Activated CD4-positive, alpha-beta T cell treated with anti-CD3 and anti-CD28 coated beads, Interleukin-2, amount 10 ng/mL, durations not matched to agents 24 days and 14 days (primary cell): ENCODE measurements at regions not wholly inside any gene's neighbourhood (a gene's known extent, or its start where the extent isn't known, plus 50 kb on each side); places are given as distances from the start of the nearest gene placed in this dataset.
"Not testable (repeated sequence)": the region's sequence is repeated elsewhere in the genome, so short reads cannot be mapped to it uniquely, and the experiment has no call there.

Experiments used
- DNase-seq: peaks from one replicate; pipeline ENCODE4 v3.0.0; 2022
- H3K27ac Mint-ChIP-seq: one replicate; pipeline ENCODE4 v1.8.0; 2022; ENCODE audit warnings: mild to moderate bottlenecking, mixed read lengths
- H3K27me3 Mint-ChIP-seq: one replicate; pipeline ENCODE4 v1.8.0; 2022; ENCODE audit warnings: mixed read lengths
- H3K36me3 Mint-ChIP-seq: one replicate; pipeline ENCODE4 v1.8.0; 2022; ENCODE audit warnings: low read depth, mild to moderate bottlenecking, mixed read lengths
- H3K4me1 Mint-ChIP-seq: one replicate; pipeline ENCODE4 v1.8.0; 2021; ENCODE audit warnings: mixed read lengths
- H3K4me3 Mint-ChIP-seq: one replicate; pipeline ENCODE4 v1.8.0; 2022; ENCODE audit warnings: mild to moderate bottlenecking, moderate library complexity, mixed read lengths
- H3K9me3 Mint-ChIP-seq: one replicate; pipeline ENCODE4 v1.8.0; 2021; ENCODE audit warnings: mixed read lengths
- intact Hi-C: fragments of 100-400 bp; cut with micrococcal nuclease; formaldehyde crosslinking; loops from one replicate; pipeline ENCODE4 v1.15.1; 2023

GRCh38 chr21:28877318-28877884 lies 115.3 kb downstream of the LTN1 start:
- H3K4me1 Mint-ChIP-seq: peaks cover 3% of the 10 kb centered on the region
- peaks cover 36% of the 10 kb centered on the region for H3K36me3 Mint-ChIP-seq
- no peaks in the 10 kb centered on the region for H3K27me3 Mint-ChIP-seq
- no peak overlapping the region for H3K27ac Mint-ChIP-seq
- H3K4me3 Mint-ChIP-seq: no peak overlapping the region
- DNase-seq: no peak
- intact Hi-C loops: no loop called here
- peaks cover 3% of the 10 kb centered on the region for H3K9me3 Mint-ChIP-seq

DNA sequence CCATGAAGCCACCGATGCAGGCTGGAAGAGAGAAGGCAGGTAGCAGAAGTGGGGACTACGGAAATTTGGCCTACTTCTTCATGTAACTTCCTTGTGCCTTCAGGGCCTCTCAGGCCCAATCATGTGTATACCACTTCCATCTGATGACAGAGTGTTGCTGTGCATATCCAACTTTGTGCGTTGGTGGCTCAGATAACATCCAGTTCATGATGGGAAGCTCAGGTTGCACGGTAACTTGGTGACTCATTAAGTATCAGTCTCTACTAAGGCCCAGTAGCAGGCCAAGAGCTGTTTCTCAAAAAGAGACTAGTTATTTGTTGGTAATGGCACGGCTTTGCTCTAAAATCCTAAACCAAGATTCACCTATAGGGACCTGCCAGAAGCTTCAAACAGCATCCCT lies 117.6 kb downstream of the LTN1 start:
- H3K27ac Mint-ChIP-seq: no peak overlapping the region
- no peaks in the 10 kb centered on the region for H3K9me3 Mint-ChIP-seq
- intact Hi-C loops: no loop called here
- DNase-seq: peak; percentile 47
- peaks cover 8% of the 10 kb centered on the region for H3K4me1 Mint-ChIP-seq
- peaks cover 36% of the 10 kb centered on the region for H3K36me3 Mint-ChIP-seq
- H3K4me3 Mint-ChIP-seq: no peak overlapping the region
- H3K27me3 Mint-ChIP-seq: no peaks in the 10 kb centered on the region

DNA sequence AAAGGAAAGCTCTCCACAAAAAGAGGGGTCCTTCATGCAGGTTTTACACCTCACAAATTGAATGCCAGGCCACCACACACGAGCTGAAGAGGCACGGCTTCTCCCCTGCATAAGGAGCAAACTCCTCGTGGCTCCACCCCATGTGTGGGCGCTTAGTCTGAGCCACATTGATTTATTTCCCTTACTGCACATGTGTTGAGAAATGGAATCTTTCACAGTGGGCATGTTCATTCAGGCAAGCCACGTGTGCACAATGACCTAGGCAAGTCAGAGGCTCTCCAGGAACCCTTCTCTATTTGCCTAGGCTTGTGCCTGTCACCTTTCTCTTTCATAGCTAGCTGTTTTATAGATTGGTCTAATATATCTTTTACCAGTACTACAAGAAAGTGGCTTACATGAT lies 120.5 kb downstream of the LTN1 start:
- H3K27me3 Mint-ChIP-seq: no peaks in the 10 kb centered on the region
- DNase-seq: no peak
- no peaks in the 10 kb centered on the region for H3K9me3 Mint-ChIP-seq
- intact Hi-C loops: no loop called here
- peaks cover 34% of the 10 kb centered on the region for H3K36me3 Mint-ChIP-seq
- no peak overlapping the region for H3K4me3 Mint-ChIP-seq
- H3K27ac Mint-ChIP-seq: no peak overlapping the region
- H3K4me1 Mint-ChIP-seq: peaks cover 9% of the 10 kb centered on the region

- no peak for DNase-seq
- peaks cover 9% of the 10 kb centered on the region for H3K4me1 Mint-ChIP-seq
- intact Hi-C loops: no loop called here
- H3K9me3 Mint-ChIP-seq: no peaks in the 10 kb centered on the region
- H3K27me3 Mint-ChIP-seq: no peaks in the 10 kb centered on the region
- no peak overlapping the region for H3K4me3 Mint-ChIP-seq
- no peak overlapping the region for H3K27ac Mint-ChIP-seq
- peaks cover 30% of the 10 kb centered on the region for H3K36me3 Mint-ChIP-seq
These were observed 121.2 kb downstream of the LTN1 start for GRCh38 chr21:28871388-28872010.

GRCh38 chr21:28867401-28867800 lies 125.3 kb downstream of the LTN1 start:
- Mint-ChIP-seq H3K9me3 (no peaks in the 10 kb centered on the region), H3K27me3 (no peaks in the 10 kb centered on the region), H3K4me3 (no peak overlapping the region), H3K27ac (no peak overlapping the region), H3K36me3 (peaks cover 11% of the 10 kb centered on the region), H3K4me1 (peaks cover 6% of the 10 kb centered on the region)
- intact Hi-C loops: no loop called here
- no peak for DNase-seq

DNA sequence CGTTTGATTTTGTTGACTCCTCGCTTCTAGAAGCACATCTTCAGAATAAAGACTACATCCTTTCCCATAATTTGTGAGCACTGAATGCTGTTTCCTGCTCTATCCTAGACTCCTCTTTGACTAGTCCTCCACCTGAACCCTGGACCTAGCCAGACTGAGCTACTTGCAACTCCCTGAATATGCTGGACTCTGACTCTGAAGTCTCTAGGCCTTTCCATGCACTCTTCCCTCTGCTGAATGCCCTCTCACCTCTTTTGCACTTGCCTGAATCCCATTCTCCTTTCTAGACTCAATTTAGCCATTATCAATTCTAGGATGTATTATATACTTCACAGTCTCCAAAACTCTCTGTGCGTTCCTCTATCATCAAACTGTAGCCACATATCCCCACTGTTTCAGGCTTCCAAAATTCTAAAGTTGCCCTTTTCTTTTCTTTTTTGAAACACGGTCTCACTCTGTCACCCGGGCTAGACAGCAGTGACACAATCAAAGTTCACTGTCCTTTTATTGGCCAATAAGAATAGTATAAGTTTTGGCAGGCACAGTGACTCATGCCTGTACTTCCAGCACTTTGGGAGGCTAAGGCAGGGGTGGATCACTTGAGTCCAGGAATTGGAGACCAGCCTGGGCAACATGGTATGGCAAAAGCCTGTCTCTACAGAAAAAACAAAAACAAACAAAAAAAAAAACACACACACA lies 127.0 kb downstream of the LTN1 start:
- Mint-ChIP-seq H3K36me3 (peaks cover 5% of the 10 kb centered on the region), H3K27ac (no peak overlapping the region), H3K27me3 (no peaks in the 10 kb centered on the region), H3K4me3 (no peak overlapping the region), H3K4me1 (peaks cover 1% of the 10 kb centered on the region), H3K9me3 (no peaks in the 10 kb centered on the region)
- intact Hi-C loops: no loop called here
- no peak for DNase-seq

DNA sequence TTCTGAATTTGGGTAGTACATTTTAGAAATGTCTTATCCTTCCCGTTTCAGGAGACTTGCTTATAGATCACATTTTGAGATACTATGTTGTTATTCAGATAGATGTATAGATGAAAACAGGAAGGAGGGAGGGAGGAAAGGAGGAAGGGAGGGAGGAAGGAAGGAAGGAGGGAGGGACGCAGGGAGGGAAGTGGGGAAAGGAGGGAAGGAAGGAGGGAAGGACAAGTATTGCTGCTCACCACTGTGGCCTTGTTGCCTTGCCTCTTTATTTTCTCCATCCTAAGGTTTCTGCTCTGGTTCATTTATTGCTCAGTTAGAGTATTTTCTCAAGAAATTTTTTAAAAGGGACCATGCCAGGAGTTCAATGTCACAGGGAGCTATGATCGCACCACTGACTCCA lies 134.3 kb downstream of the LTN1 start:
- Mint-ChIP-seq H3K4me3 (no peak overlapping the region), H3K27me3 (no peaks in the 10 kb centered on the region), H3K9me3 (peaks cover 16% of the 10 kb centered on the region), H3K36me3 (peaks cover 4% of the 10 kb centered on the region), H3K27ac (no peak overlapping the region), H3K4me1 (no peaks in the 10 kb centered on the region)
- intact Hi-C loops: no loop called here
- no peak for DNase-seq

DNA sequence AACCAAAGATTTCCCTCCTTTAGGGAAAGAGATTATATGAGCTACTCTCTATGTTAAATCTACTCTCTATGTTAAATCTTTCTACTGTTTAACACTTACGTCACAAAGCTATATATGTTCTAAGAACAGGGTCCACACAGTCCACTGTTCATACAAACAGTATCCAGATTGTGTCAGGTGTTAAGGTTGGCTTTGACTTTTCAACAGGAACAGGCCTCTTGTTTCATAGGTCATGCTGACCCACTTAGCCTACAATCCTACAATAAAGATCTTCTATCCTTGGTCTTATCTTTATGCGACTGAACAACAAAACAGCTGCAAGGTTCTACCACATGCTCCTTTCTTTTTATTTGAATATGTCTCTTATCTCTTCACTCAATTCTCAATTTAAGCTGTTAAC lies 134.9 kb downstream of the LTN1 start:
- H3K9me3 Mint-ChIP-seq: peaks cover 16% of the 10 kb centered on the region
- H3K4me1 Mint-ChIP-seq: no peaks in the 10 kb centered on the region
- H3K27me3 Mint-ChIP-seq: no peaks in the 10 kb centered on the region
- no peak overlapping the region for H3K4me3 Mint-ChIP-seq
- DNase-seq: no peak
- intact Hi-C loops: no loop called here
- H3K36me3 Mint-ChIP-seq: peaks cover 4% of the 10 kb centered on the region
- H3K27ac Mint-ChIP-seq: no peak overlapping the region

DNA sequence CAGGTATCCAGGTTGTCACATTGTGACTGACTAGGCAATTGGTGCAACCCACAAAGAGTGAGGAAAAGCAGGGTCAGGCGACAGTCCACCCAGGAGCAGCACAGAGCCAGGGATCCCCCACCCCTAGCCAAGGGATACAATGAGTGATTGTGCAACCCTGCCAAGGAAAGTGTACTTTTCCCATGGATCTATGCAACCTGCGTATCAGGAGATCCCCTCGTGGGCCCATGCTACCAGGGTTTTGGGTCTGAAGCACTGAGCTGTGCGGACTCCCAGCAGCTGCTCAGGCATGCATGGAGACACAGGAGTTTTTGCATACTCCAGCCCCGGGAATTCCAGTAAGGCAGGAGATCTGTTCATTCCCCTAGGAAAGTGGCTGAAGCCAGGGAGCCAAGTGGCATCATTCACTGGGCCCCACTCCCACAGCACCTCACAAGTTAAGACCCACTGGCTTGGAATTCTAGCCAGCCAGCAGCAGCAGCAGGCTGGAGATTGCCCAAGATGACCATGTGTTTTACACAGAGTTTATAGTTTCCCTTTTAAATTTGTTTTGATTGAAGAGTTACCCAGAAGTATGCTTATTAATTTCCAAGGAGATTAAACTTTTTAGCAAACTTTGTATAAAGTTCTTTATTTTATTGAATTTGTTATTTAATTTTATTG lies 136.0 kb downstream of the LTN1 start:
- peaks cover 16% of the 10 kb centered on the region for H3K9me3 Mint-ChIP-seq
- no peak overlapping the region for H3K27ac Mint-ChIP-seq
- H3K4me1 Mint-ChIP-seq: no peaks in the 10 kb centered on the region
- H3K4me3 Mint-ChIP-seq: no peak overlapping the region
- no peaks in the 10 kb centered on the region for H3K27me3 Mint-ChIP-seq
- DNase-seq: peak; percentile 44
- peaks cover 6% of the 10 kb centered on the region for H3K36me3 Mint-ChIP-seq
- intact Hi-C loops: no loop called here

GRCh38 chr21:28852706-28853105 lies 140.0 kb downstream of the LTN1 start:
- intact Hi-C loops: no loop called here
- Mint-ChIP-seq H3K36me3 (peaks cover 10% of the 10 kb centered on the region), H3K4me3 (no peak overlapping the region), H3K27me3 (no peaks in the 10 kb centered on the region), H3K27ac (no peak overlapping the region), H3K4me1 (peaks cover 15% of the 10 kb centered on the region), H3K9me3 (peaks cover 22% of the 10 kb centered on the region)
- DNase-seq: peak; percentile 20

GRCh38 chr21:28851645-28852044 lies 141.0 kb downstream of the LTN1 start:
- no peak overlapping the region for H3K27ac Mint-ChIP-seq
- peaks cover 10% of the 10 kb centered on the region for H3K36me3 Mint-ChIP-seq
- intact Hi-C loops: no loop called here
- no peaks in the 10 kb centered on the region for H3K27me3 Mint-ChIP-seq
- peaks cover 22% of the 10 kb centered on the region for H3K9me3 Mint-ChIP-seq
- no peak for DNase-seq
- peaks cover 15% of the 10 kb centered on the region for H3K4me1 Mint-ChIP-seq
- no peak overlapping the region for H3K4me3 Mint-ChIP-seq

- H3K9me3 Mint-ChIP-seq, H3K36me3 Mint-ChIP-seq, H3K27ac Mint-ChIP-seq, DNase-seq, H3K4me3 Mint-ChIP-seq, H3K27me3 Mint-ChIP-seq: not testable (repeated sequence)
- intact Hi-C loops: loop anchor here (10.0 kb wide), 1 partner anchor 1876 kb away; the partner anchor contains the start of gene KRTAP21-3
- peaks cover 40% of the 10 kb centered on the region for H3K4me1 Mint-ChIP-seq
These were observed 153.4 kb downstream of the LTN1 start for GRCh38 chr21:28839237-28839636.

DNA sequence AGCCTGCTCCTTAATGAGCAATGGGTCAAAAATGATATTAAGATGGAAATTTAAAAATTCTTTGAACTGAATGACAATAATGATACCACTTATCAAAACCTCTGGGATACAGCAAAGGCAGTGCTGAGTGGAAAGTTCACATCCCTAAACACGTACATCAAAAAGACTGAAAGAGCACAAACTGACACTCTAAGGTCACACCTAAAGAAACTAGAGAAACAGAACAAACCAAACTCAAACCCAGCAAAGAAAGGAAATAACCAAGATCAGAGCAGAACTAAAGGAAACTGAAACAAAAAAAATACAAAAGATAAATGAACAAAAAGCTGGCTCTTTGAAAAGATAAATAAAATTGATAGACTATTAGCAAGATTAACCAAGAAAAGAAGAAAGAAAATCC lies 155.3 kb downstream of the LTN1 start:
- intact Hi-C loops: loop anchor here (2.0 to 10.0 kb wide), 2 partner anchors 47 to 1877 kb away; partner anchors contain the start of gene KRTAP21-3
- peak overlapping the region; percentile 32 for H3K4me3 Mint-ChIP-seq

GRCh38 chr21:28836588-28836987 lies 156.1 kb downstream of the LTN1 start:
- not testable (repeated sequence) for H3K36me3 Mint-ChIP-seq, H3K9me3 Mint-ChIP-seq, H3K27me3 Mint-ChIP-seq
- Mint-ChIP-seq H3K27ac (peak overlapping the region; percentile 87), H3K4me1 (peaks cover 61% of the 10 kb centered on the region), H3K4me3 (peak overlapping the region; percentile 82)
- intact Hi-C loops: loop anchor here (2.0 to 10.0 kb wide), 2 partner anchors 48 to 1878 kb away; partner anchors contain the start of gene KRTAP21-3
- peak; percentile 73 for DNase-seq

More for the DNA sequence above, 155.3 kb downstream of the LTN1 start:
- not testable (repeated sequence) for H3K27me3 Mint-ChIP-seq, H3K9me3 Mint-ChIP-seq, H3K36me3 Mint-ChIP-seq
- peak; percentile 69 for DNase-seq
- Mint-ChIP-seq H3K27ac (peak overlapping the region; percentile 76), H3K4me1 (peaks cover 56% of the 10 kb centered on the region)
